Activated T-helper 1 cell treated with anti-CD3 and anti-CD28 coated beads, Interleukin-12 subunit alpha, Interleukin-12 subunit beta, Interleukin-2, Interleukin-4 antibody, amounts not matched to agents 30 ng/mL and 10 ng/mL and 1 ng/mL, durations not matched to agents 14 hours and 24 hours and 36 hours (primary cell): ENCODE measurements at regions not wholly inside any gene's neighbourhood (a gene's known extent, or its start where the extent isn't known, plus 50 kb on each side); places are given as distances from the start of the nearest gene placed in this dataset.

Source experiments
- DNase-seq: peaks from one replicate; pipeline ENCODE4 v3.0.0; 2021; ENCODE audit warnings: low spot score
- H3K27ac Mint-ChIP-seq: one replicate; pipeline ENCODE4 v1.8.0; 2021; ENCODE audit warnings: mild to moderate bottlenecking, mixed read lengths
- H3K27me3 Mint-ChIP-seq: one replicate; pipeline ENCODE4 v1.8.0; 2022; ENCODE audit warnings: mild to moderate bottlenecking, moderate library complexity, mixed read lengths; ENCODE audit not compliant: insufficient read depth
- H3K36me3 Mint-ChIP-seq: one replicate; pipeline ENCODE4 v1.8.0; 2021; ENCODE audit warnings: low read depth, mixed read lengths
- H3K4me1 Mint-ChIP-seq: one replicate; pipeline ENCODE4 v1.8.0; 2021; ENCODE audit warnings: low read depth, mixed read lengths
- H3K4me3 Mint-ChIP-seq: one replicate; pipeline ENCODE4 v1.8.0; 2021; ENCODE audit warnings: mild to moderate bottlenecking, moderate library complexity, mixed read lengths
- H3K9me3 Mint-ChIP-seq: one replicate; pipeline ENCODE4 v1.8.0; 2021; ENCODE audit warnings: mixed read lengths
- intact Hi-C: fragments of 100-400 bp; cut with micrococcal nuclease; formaldehyde crosslinking; loops from one replicate; pipeline ENCODE4 v1.15.1; 2024

DNA sequence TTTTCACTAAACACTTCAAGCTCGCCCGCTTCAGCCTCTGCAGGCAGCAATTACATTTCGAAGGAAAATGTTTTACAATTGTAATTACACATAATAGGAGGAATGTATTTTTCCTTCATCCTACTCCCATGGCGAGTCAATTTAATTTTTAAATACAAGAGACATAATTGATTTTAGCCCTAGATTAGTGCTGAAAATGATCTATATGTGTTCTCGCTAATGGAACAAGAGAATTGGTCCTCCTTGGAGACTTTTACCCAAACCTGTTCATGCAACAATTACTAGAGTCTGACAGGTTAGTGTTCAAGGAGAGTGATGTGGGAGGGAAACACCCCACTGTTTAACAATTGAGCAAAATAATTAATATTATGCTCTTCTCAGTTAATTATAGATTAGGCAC is 509.4 kb upstream of the SETBP1 start:
- intact Hi-C loops, result no loop called here
- no peaks in the 10 kb centered on the region for H3K27me3 Mint-ChIP-seq

GRCh38 chr18:44175891-44176290 is 504.8 kb upstream of the SETBP1 start:
- Mint-ChIP-seq H3K9me3 (no peaks in the 10 kb centered on the region), H3K4me3 (no peak overlapping the region), H3K4me1 (no peaks in the 10 kb centered on the region), H3K36me3 (no peaks in the 10 kb centered on the region), H3K27ac (no peak overlapping the region), H3K27me3 (no peaks in the 10 kb centered on the region)
- intact Hi-C loops, result no loop called here
- no peak for DNase-seq

More for the DNA sequence above, 509.4 kb upstream of the SETBP1 start:
- no peak for DNase-seq
- Mint-ChIP-seq H3K4me3 (no peak overlapping the region), H3K9me3 (no peaks in the 10 kb centered on the region), H3K36me3 (no peaks in the 10 kb centered on the region), H3K27ac (no peak overlapping the region), H3K4me1 (no peaks in the 10 kb centered on the region)

GRCh38 chr18:44178476-44178875 is 502.2 kb upstream of the SETBP1 start:
- Mint-ChIP-seq H3K4me1 (no peaks in the 10 kb centered on the region), H3K9me3 (no peaks in the 10 kb centered on the region), H3K36me3 (no peaks in the 10 kb centered on the region), H3K4me3 (no peak overlapping the region), H3K27me3 (no peaks in the 10 kb centered on the region), H3K27ac (no peak overlapping the region)
- intact Hi-C loops, result no loop called here
- no peak for DNase-seq

DNA sequence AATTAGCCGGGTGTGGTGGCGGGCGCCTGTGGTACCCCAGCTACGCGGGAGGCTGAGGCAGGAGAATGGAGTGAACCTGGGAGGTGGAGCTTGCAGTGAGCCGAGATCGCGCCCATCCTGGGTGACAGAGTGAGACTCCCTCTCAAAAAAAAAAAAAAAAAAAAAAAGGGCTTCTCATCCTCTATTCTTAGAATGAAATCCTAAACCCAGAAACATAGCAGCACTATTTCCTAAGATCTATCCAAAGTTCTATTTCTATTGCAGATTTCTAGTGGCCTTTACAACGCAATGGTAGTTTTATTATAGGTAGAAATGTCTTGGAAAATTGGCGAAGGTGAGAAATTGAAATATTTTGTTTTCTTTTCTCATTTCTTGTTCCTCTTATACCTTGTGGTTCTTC is 501.0 kb upstream of the SETBP1 start:
- intact Hi-C loops, result no loop called here
- no peaks in the 10 kb centered on the region for H3K27me3 Mint-ChIP-seq
- H3K4me3 Mint-ChIP-seq, result no peak overlapping the region
- no peaks in the 10 kb centered on the region for H3K36me3 Mint-ChIP-seq
- no peak for DNase-seq
- no peaks in the 10 kb centered on the region for H3K4me1 Mint-ChIP-seq
- H3K27ac Mint-ChIP-seq, result no peak overlapping the region
- H3K9me3 Mint-ChIP-seq, result no peaks in the 10 kb centered on the region

DNA sequence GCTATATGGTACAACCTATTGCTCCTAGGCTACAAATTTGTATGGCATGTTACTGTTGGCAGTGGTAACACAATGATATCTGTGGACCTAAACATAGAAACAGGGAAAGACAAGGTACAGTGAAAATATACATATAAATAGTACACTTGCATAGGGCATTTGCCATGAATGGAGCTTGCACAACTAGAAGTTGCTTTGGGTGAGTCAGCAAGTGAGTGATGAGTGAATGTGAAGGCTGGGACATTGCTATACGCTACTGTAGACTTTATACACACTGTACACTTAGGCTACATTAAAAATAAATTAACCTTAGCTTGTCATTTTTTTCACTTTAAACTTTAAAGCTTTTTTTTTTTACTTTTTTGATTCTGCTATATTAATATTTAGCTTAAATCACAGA is 500.0 kb upstream of the SETBP1 start:
- Mint-ChIP-seq H3K27me3 (no peaks in the 10 kb centered on the region), H3K36me3 (no peaks in the 10 kb centered on the region), H3K4me1 (no peaks in the 10 kb centered on the region), H3K27ac (no peak overlapping the region), H3K4me3 (no peak overlapping the region), H3K9me3 (no peaks in the 10 kb centered on the region)
- DNase-seq, result no peak
- intact Hi-C loops, result no loop called here

- Mint-ChIP-seq H3K4me3 (no peak overlapping the region), H3K9me3 (no peaks in the 10 kb centered on the region), H3K4me1 (no peaks in the 10 kb centered on the region), H3K27ac (no peak overlapping the region), H3K27me3 (no peaks in the 10 kb centered on the region), H3K36me3 (no peaks in the 10 kb centered on the region)
- DNase-seq, result no peak
- intact Hi-C loops, result no loop called here
These were observed 498.5 kb upstream of the SETBP1 start for GRCh38 chr18:44181951-44182747.

GRCh38 chr18:44186001-44186400 is 494.7 kb upstream of the SETBP1 start:
- intact Hi-C loops, result no loop called here
- Mint-ChIP-seq H3K27ac (no peak overlapping the region), H3K4me1 (no peaks in the 10 kb centered on the region)

DNA sequence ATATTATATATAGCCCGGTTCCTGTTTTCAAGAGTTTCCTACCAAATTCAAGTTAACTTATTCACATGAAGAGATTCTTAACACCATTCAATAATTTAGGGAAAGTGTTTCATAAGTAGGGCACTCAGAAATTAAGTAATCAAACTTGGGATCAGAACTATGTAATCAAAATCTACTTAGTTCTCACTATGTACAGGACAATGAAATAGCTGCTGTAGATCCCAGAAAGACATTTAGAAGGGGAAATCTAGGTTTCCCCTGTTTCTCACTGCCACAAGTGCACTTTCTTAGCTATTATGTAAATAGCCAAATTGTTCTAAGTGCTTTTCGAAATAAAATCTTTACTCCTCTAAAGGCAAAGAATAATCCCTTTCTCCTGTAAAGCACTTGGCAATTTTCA is 493.6 kb upstream of the SETBP1 start:
- Mint-ChIP-seq H3K4me3 (no peak overlapping the region), H3K9me3 (no peaks in the 10 kb centered on the region), H3K4me1 (no peaks in the 10 kb centered on the region), H3K27ac (no peak overlapping the region), H3K27me3 (no peaks in the 10 kb centered on the region), H3K36me3 (no peaks in the 10 kb centered on the region)
- no peak for DNase-seq
- intact Hi-C loops, result no loop called here

More at GRCh38 chr18:44186001-44186400, 494.7 kb upstream of the SETBP1 start:
- DNase-seq, result no peak
- Mint-ChIP-seq H3K36me3 (no peaks in the 10 kb centered on the region), H3K9me3 (no peaks in the 10 kb centered on the region), H3K27me3 (no peaks in the 10 kb centered on the region), H3K4me3 (no peak overlapping the region)

- H3K27ac Mint-ChIP-seq, result no peak overlapping the region
- no peak overlapping the region for H3K4me3 Mint-ChIP-seq
- no peaks in the 10 kb centered on the region for H3K27me3 Mint-ChIP-seq
- intact Hi-C loops, result no loop called here
- no peaks in the 10 kb centered on the region for H3K4me1 Mint-ChIP-seq
- H3K9me3 Mint-ChIP-seq, result peaks cover 7% of the 10 kb centered on the region
- no peak for DNase-seq
- no peaks in the 10 kb centered on the region for H3K36me3 Mint-ChIP-seq
These were observed 485.1 kb upstream of the SETBP1 start for GRCh38 chr18:44195394-44196140.

DNA sequence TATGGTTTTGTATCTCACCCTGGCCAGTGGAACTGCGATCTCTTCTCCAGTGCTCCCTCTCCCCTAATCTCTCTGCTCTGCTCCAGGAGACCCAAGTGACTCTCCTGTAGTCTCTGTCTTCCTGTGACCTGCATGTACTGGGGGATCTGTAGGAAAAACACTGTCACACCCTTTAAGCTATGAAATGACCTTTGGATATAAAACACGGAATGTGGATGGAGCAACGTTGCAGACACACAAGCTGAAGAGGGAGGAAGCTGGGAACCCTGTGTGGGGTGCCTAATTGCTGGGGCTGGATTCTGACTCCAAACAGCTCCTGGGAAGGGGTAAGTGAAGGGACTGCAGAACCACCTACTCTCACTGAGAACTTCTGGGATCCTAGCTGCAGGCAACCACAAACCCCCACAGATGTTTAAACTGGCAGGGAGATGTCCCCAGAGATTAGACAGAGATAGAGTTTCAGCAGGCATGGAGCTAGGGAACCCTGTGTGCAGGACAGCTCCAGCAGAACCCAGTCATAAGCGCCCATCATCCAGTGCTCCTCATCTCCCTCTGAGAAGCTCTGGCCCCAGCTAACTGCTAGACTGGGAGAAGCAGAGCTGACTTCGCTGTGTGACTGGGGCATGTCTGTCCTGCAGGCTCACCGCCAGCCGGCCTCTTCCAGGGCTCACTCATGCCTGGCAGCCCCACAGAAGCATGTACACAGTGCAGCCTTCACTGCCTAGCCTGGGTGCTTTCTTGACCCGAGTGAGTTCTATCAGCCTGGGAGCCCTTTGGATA is 482.7 kb upstream of the SETBP1 start:
- DNase-seq, result no peak
- no peak overlapping the region for H3K27ac Mint-ChIP-seq
- intact Hi-C loops, result no loop called here
- no peaks in the 10 kb centered on the region for H3K4me1 Mint-ChIP-seq
- peaks cover 7% of the 10 kb centered on the region for H3K9me3 Mint-ChIP-seq
- no peaks in the 10 kb centered on the region for H3K27me3 Mint-ChIP-seq
- no peaks in the 10 kb centered on the region for H3K36me3 Mint-ChIP-seq
- H3K4me3 Mint-ChIP-seq, result no peak overlapping the region

DNA sequence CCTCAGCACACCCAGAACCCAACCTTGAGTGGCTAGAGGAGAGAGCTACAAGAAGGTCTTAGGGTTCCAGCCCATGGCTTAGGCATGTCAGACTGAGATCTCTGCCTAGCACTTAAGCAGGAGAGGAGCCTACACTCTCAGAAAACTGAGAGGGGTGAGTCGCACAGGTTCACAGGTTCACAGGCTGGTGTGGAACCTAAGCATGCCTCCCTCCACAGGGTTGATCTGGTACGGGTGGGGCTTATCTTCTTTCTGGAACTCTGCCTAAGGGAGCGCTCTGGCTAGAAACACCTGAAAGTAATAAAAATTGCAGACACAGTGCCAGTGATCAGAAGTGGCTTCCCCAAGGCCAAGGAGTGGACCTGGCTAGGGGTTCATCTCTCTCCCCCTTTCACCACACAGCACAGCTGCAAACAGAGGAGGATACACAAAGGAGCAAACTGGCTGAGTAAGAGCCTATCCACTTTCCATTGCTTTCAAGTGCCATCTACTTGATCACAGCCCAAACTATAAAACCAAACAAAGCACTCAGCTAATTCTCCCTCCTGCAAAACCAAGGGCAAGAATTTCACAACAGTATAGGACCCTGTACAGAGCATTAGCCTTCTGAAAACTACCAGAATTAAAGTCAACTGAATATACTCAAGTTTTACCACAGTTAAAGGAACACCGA is 481.9 kb upstream of the SETBP1 start:
- no peaks in the 10 kb centered on the region for H3K36me3 Mint-ChIP-seq
- peaks cover 10% of the 10 kb centered on the region for H3K9me3 Mint-ChIP-seq
- H3K4me3 Mint-ChIP-seq, result no peak overlapping the region
- H3K27ac Mint-ChIP-seq, result no peak overlapping the region
- DNase-seq, result no peak
- no peaks in the 10 kb centered on the region for H3K27me3 Mint-ChIP-seq
- intact Hi-C loops, result no loop called here
- H3K4me1 Mint-ChIP-seq, result no peaks in the 10 kb centered on the region

DNA sequence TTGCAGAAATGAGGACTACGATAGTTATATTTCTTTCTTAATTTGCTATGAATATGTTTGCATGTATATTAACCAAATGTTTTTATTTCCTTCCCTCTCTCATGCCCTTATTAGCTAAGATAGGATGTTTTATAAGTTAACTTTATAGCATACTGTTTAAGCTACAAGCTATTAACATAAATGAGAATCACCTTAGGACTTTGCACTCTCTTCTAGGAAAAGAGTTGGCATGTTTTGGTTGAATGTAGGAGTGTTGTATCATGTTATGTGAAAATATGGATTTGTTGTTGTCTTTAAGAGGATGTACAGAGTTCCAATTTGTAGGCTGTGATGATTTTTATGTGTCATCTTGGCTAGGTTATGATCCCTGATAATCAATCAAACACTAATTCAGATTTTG is 467.4 kb upstream of the SETBP1 start:
- Mint-ChIP-seq H3K4me3 (no peak overlapping the region), H3K27ac (no peak overlapping the region), H3K9me3 (no peaks in the 10 kb centered on the region), H3K4me1 (no peaks in the 10 kb centered on the region), H3K27me3 (no peaks in the 10 kb centered on the region), H3K36me3 (no peaks in the 10 kb centered on the region)
- intact Hi-C loops, result no loop called here
- DNase-seq, result no peak
